ENCODE measurements at regions not wholly inside any gene's neighbourhood (a gene's known extent, or its start where the extent isn't known, plus 50 kb on each side); places are given as distances from the start of the nearest gene placed in this dataset.

GRCh38 chr11:26777372-26777808 lies 55.5 kb upstream of the SLC5A12 start:
- H3K27ac ChIP-seq = no peak overlapping the region
- TF ChIP-seq ZFX (IDR thresholded peaks at IDR 0.05) (no peak), CTCF (conservative IDR thresholded peaks at IDR 0.05) (no peak)

- H3K27ac ChIP-seq = no peak overlapping the region
- TF ChIP-seq ZFX (IDR thresholded peaks at IDR 0.05) (no peak), CTCF (conservative IDR thresholded peaks at IDR 0.05) (no peak)
Measured at GRCh38 chr11:26778000-26778757, 56.3 kb upstream of the SLC5A12 start.

GRCh38 chr11:26779074-26779865 lies 57.4 kb upstream of the SLC5A12 start:
- no peak for TF ChIP-seq ZFX (IDR thresholded peaks at IDR 0.05)
- TF ChIP-seq CTCF (conservative IDR thresholded peaks at IDR 0.05) = no peak
- H3K27ac ChIP-seq = no peak overlapping the region

GRCh38 chr11:26780376-26781085 lies 58.7 kb upstream of the SLC5A12 start:
- no peak overlapping the region for H3K27ac ChIP-seq
- TF ChIP-seq CTCF (conservative IDR thresholded peaks at IDR 0.05) (no peak), ZFX (IDR thresholded peaks at IDR 0.05) (no peak)

- TF ChIP-seq ZFX (IDR thresholded peaks at IDR 0.05) = no peak
- TF ChIP-seq CTCF (conservative IDR thresholded peaks at IDR 0.05) = no peak
- H3K27ac ChIP-seq = no peak overlapping the region
Measured at GRCh38 chr11:26782220-26782965, 60.5 kb upstream of the SLC5A12 start.

- TF ChIP-seq CTCF (conservative IDR thresholded peaks at IDR 0.05) (no peak), ZFX (IDR thresholded peaks at IDR 0.05) (no peak)
- no peak overlapping the region for H3K27ac ChIP-seq
Measured at GRCh38 chr11:26783997-26784396, 62.1 kb upstream of the SLC5A12 start.
